AG09319 (cell line): ENCODE measurements at regions not wholly inside any gene's neighbourhood (a gene's known extent, or its start where the extent isn't known, plus 50 kb on each side); places are given as distances from the start of the nearest gene placed in this dataset.
A peak's percentile ranks its signal among the peaks of the same experiment; 100 is the strongest.
"Not testable (repeated sequence)": the region's sequence is repeated elsewhere in the genome, so short reads cannot be mapped to it uniquely, and the experiment has no call there.

Experiments
- DNase-seq: peaks from one replicate; pipeline ENCODE4 v3.0.0-alpha.2; 2010; ENCODE audit warnings: low read depth; ENCODE audit errors: extremely low read depth
- TF ChIP-seq, protein P1 (sequence below): IDR thresholded peaks from 2 replicates; pipeline ENCODE4 v1.5.1; 2011; ENCODE audit warnings: low read depth, mild to moderate bottlenecking, inconsistent platforms, low read length, moderate library complexity

DNA sequence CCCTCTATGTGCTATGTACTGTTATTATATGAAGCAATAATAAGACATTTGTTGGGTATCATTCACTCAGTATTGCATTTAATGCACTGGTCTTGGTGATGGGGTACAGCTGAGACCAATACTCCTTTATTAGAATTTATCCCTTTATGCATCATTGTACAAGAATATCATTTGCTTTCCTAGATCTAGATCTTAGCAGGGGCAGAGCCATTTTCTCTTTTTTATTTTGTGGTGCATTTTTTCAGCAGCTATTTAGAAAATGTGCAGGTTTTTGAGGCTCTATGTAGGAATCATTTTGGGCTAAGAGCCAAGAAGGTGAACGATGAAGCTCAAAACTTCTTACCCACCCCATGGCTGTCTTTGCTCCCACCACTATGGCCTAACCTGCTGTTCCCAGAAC is 114.2 kb downstream of the OR2B2 start:
- TF ChIP-seq, protein P1, sequence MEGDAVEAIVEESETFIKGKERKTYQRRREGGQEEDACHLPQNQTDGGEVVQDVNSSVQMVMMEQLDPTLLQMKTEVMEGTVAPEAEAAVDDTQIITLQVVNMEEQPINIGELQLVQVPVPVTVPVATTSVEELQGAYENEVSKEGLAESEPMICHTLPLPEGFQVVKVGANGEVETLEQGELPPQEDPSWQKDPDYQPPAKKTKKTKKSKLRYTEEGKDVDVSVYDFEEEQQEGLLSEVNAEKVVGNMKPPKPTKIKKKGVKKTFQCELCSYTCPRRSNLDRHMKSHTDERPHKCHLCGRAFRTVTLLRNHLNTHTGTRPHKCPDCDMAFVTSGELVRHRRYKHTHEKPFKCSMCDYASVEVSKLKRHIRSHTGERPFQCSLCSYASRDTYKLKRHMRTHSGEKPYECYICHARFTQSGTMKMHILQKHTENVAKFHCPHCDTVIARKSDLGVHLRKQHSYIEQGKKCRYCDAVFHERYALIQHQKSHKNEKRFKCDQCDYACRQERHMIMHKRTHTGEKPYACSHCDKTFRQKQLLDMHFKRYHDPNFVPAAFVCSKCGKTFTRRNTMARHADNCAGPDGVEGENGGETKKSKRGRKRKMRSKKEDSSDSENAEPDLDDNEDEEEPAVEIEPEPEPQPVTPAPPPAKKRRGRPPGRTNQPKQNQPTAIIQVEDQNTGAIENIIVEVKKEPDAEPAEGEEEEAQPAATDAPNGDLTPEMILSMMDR, result no peak
- no peak for DNase-seq

DNA sequence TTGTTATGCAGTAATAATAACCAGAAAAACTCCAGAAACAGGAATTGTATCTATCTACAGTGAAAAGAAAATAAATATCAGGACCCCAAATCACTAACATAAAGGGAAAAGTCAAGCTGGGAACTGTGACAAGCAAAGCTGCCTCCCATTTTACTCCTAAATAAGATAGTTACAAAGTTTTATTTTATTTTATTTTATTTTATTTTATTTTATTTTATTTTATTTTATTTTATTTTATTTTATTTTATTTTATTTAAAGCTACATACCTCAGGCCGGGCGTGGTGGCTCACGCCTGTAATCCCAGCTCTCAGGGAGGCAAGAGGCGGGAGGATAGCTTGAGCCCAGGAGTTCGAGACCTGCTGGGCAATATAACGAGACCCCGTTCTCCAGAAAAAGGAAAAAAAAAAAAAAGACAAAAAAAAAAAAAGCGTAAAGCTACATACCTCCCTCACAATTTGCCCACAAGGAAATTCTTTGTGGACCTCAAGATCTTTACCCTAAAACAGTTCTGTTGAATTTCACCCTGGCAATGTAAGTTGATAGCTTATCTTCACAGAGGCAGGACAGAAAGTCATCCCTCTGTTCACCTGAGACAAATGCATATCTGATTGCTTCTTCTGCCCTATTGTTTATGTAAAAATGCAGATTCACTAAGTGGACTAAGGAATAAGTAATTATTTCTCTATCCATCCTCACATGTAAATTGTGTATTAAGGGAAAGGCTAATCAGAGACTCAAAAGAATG is 115.3 kb downstream of the OR2B2 start:
- not testable (repeated sequence) for DNase-seq

DNA sequence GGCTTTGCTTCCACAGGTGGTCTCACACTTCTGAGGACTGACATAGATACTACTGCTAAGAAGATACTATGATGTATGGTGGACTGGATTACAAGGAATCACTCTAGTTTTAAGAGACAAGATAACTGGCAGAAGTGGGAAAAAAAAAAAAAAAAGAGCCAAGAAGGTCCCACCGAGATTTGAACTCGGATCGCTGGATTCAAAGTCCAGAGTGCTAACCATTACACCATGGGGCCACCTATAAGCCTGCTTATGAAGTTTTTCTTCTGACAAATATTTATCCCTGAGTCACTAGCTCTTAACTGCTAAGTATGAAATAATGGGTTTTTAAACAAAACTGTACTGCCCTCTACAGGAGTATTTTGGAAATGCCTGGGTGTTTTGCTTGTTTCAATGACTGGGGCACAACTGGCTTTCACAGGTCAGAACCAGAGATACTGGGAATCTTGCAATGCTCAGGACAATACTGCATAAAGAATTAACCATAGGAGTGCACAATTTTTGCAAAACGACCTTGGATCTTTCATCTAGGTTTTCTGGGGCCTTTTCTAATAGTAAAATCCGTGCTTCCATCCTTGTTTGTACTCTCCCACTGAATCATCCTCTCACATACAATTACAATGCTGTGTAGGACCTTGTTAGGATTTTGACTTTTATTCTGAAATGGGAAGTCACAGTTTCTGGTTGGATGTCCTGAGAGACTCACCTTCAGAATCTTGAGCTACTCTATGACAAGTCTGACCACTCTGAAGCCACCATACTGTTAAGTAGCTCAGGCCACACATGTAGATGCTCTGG is 116.3 kb downstream of the OR2B2 start:
- peak; percentile 80 for DNase-seq
- TF ChIP-seq, protein P1, result peak; percentile 73

DNA sequence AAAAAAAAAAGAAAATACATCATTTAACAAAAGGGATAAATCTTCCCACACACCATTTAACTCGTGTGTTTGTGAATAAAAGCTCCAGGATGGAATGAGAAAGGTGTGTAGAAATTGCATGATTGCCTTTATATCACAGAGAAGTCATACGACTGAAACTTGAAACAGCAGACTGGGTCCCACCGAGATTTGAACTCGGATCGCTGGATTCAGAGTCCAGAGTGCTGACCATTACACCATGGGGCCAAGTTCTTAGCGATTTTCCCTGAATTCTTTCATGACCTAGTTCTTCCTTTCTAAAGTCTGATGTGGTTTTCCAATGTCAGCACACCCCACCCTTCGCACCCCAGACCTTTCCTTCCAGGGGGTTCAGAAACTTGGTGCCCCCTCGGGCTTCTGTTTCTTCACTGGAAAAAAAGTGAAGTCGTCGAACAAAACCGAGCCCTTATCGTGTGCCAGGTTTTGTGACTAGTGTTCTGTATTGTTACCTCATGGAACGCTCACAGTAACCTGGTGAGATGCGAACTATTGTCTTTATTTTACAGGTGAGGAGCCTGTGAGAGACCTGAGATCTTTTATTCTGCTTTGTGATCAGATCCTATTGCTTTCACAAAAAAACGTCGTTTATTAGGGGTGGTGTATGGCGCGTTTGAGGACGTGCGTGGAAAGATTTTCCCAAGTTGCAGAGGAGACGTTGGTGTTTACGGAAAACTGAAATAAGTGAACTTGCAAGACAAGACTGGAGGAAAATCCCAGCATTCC is 120.8 kb downstream of the OR2B2 start:
- TF ChIP-seq, protein P1, result no peak
- peak; percentile 49 for DNase-seq

DNA sequence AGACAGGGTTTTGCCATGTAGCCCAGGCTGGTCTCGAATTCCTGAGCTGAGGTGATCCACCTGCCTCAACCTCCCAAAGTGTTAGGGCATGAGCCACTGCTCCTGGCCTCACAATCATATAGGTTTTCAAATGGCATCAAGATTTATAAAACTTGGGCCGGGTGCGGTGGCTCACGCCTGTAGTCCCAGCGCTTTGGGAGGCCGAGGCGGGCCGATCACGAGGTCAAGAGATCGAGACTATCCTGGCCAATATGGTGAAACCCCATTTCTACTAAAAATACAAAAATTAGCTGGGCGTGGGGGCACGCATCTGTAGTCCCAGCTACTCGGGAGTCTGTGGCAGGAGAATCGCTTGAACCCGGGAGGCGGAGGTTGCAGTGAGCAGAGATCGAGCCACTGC is 123.8 kb downstream of the OR2B2 start:
- DNase-seq, result not testable (repeated sequence)

DNA sequence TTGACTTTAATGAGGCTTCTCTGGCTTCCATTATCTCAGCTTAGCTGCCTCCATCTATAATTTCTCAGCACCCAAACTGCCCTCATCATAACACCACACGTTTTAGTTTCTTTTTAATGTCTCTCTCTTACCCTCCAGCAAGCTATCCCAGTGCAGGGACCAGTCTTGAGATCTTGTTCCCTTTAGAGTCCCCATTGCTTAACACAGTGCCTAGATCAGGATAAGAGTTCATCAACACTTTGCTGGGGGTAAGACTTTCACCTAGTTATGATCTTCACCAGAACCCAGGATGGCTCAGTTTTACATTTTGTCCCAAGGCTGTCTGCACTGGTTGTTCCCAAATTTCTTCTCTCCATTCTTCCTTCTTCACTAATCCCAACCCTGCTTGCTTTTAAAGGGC is 126.1 kb downstream of the OR2B2 start:
- no peak for DNase-seq
- TF ChIP-seq, protein P1, result no peak

DNA sequence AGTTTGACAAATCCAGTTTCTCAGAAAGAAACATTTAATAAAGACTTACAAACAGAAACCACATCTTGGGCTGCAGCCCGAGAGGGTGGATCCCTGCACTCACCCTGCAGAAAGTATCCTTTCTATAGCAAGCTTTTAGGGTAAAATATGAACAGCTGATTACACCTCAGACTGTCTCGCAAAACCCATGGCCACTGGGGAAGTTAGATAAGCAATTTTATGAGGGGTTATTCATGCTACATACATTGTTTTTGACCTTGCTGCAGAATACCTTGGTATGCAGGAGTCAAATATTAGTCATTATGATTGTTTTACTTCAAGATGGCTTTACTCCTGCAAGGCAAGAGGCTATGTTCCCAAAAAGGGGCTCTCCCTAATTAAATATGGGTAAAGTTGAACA is 126.9 kb downstream of the OR2B2 start:
- no peak for DNase-seq
- TF ChIP-seq, protein P1, result no peak

DNA sequence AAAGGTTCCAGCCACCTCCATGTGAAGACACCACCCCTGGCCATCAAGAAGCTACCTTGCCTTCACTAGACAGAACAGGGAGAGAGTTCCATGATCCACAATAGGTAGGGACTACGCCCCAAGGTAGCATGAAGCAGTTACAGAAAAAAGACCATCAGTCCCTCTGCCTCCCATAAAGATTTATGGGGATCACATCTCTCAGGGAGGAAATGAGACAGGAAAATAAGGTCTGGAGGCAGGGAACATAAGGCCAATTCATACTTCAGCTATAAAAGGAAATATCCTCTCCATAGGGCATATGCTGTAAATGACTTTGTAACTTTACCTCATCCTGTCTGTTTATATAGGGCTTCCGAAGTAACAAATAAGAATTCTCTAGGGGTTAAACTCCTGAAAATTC is 129.4 kb downstream of the OR2B2 start:
- no peak for DNase-seq
- TF ChIP-seq, protein P1, result no peak
